HEK293 (cell line): ENCODE measurements at regions not wholly inside any gene's neighbourhood (a gene's known extent, or its start where the extent isn't known, plus 50 kb on each side); places are given as distances from the start of the nearest gene placed in this dataset.

ENCODE experiments used
- CTCF ChIA-PET: fragments of 350-600 bp; formaldehyde crosslinking; extraction: SDS; loops from one replicate; lab custom pipeline; 2021; ENCODE audit warnings: antibody characterized with exemption; lab: Yijun Ruan, JAX
- POLR2A ChIA-PET: fragments of 300-600 bp; formaldehyde crosslinking; extraction: SDS; loops from one replicate; lab custom pipeline; 2020; ENCODE audit warnings: antibody characterized with exemption, inconsistent platforms; lab: Yijun Ruan, JAX
- H3K27ac ChIP-seq: fragments of 200-500 bp; sonication (Bioruptor generic); 2 replicates; pipeline ENCODE4 v1.5.1; 2014; ENCODE audit warnings: low read depth, low read length, control low read depth, inconsistent platforms; ENCODE audit errors: extremely low read depth
- H3K36me3 ChIP-seq, 2 experiments: fragments of 200-500 bp in 1 of 2; sonication (Bioruptor generic) in 1 of 2; 1 replicate in 1 of 2; 2 replicates in 1 of 2; pipeline ENCODE4 v1.5.1; 2014 to 2017; ENCODE audit warnings: inconsistent platforms in 2 of 2, low read length in 2 of 2; ENCODE audit not compliant: control insufficient read depth in 2 of 2, insufficient read depth in 1 of 2
- H3K4me1 ChIP-seq: fragments of 200-500 bp; sonication (Bioruptor generic); 2 replicates; pipeline ENCODE4 v1.5.1; 2014; ENCODE audit warnings: mild to moderate bottlenecking, low read length, inconsistent platforms; ENCODE audit not compliant: control insufficient read depth, insufficient read depth
- H3K4me3 ChIP-seq: 2 replicates; pipeline ENCODE4 v1.5.1; 2011; ENCODE audit warnings: low read depth, mild to moderate bottlenecking, control low read depth, low read length, moderate library complexity
- H3K9me3 ChIP-seq: fragments of 200-500 bp; sonication (Bioruptor generic); 2 replicates; pipeline ENCODE4 v1.5.1; 2014; ENCODE audit warnings: low read depth, low read length, inconsistent platforms; ENCODE audit not compliant: control insufficient read depth, insufficient read depth
- KLF9 ChIP-seq: fragments of 450-650 bp; formaldehyde crosslinking; IDR thresholded peaks from 2 replicates; pipeline ENCODE4 v1.5.1; 2016; ENCODE audit warnings: missing biosample characterization, missing genetic modification characterization, low read depth
- PATZ1 ChIP-seq: fragments of 450-650 bp; formaldehyde crosslinking; IDR thresholded peaks from 2 replicates; pipeline ENCODE4 v1.5.1; 2016; ENCODE audit warnings: missing biosample characterization, missing genetic modification characterization
- PRDM10 ChIP-seq: fragments of 450-650 bp; formaldehyde crosslinking; IDR thresholded peaks from 2 replicates; pipeline ENCODE4 v1.5.1; 2016; ENCODE audit warnings: missing biosample characterization, missing genetic modification characterization
- ZBTB11 ChIP-seq: fragments of 450-650 bp; formaldehyde crosslinking; conservative IDR thresholded peaks from 2 replicates; pipeline ENCODE4 v1.5.1; 2016; ENCODE audit warnings: low read depth, missing biosample characterization, missing genetic modification characterization
- ZFP69B ChIP-seq: fragments of 450-650 bp; formaldehyde crosslinking; IDR thresholded peaks from 2 replicates; pipeline ENCODE4 v1.5.1; 2016; ENCODE audit warnings: missing biosample characterization, missing genetic modification characterization
- ZNF114 ChIP-seq: fragments of 450-650 bp; formaldehyde crosslinking; IDR thresholded peaks from 2 replicates; pipeline ENCODE4 v1.5.0; 2017; ENCODE audit warnings: missing biosample characterization, missing genetic modification characterization
- ZNF175 ChIP-seq: fragments of 450-650 bp; formaldehyde crosslinking; IDR thresholded peaks from 2 replicates; pipeline ENCODE4 v1.5.1; 2016; ENCODE audit warnings: missing biosample characterization, missing genetic modification characterization
- ZNF202 ChIP-seq: fragments of 450-650 bp; formaldehyde crosslinking; IDR thresholded peaks from 2 replicates; pipeline ENCODE4 v1.5.1; 2016; ENCODE audit warnings: missing biosample characterization, missing genetic modification characterization, borderline replicate concordance
- ZNF292 ChIP-seq: fragments of 450-650 bp; formaldehyde crosslinking; IDR thresholded peaks from 2 replicates; pipeline ENCODE4 v1.5.1; 2016; ENCODE audit warnings: low read depth, missing biosample characterization, missing genetic modification characterization, borderline replicate concordance
- ZNF311 ChIP-seq: fragments of 450-650 bp; formaldehyde crosslinking; IDR thresholded peaks from 2 replicates; pipeline ENCODE4 v1.5.1; 2017; ENCODE audit warnings: missing biosample characterization, missing genetic modification characterization, borderline replicate concordance
- ZNF394 ChIP-seq: fragments of 450-650 bp; formaldehyde crosslinking; IDR thresholded peaks from 2 replicates; pipeline ENCODE4 v1.5.1; 2016; ENCODE audit warnings: missing biosample characterization, missing genetic modification characterization, mild to moderate bottlenecking, moderate library complexity, borderline replicate concordance
- ZNF501 ChIP-seq: fragments of 450-650 bp; formaldehyde crosslinking; IDR thresholded peaks from 2 replicates; pipeline ENCODE4 v1.5.1; 2016; ENCODE audit warnings: missing biosample characterization, missing genetic modification characterization
- ZNF529 ChIP-seq: fragments of 450-650 bp; formaldehyde crosslinking; IDR thresholded peaks from 2 replicates; pipeline ENCODE4 v1.5.1; 2017; ENCODE audit warnings: missing genetic modification characterization, missing biosample characterization; ENCODE audit not compliant: insufficient replicate concordance
- ZNF544 ChIP-seq: fragments of 450-650 bp; formaldehyde crosslinking; IDR thresholded peaks from 2 replicates; pipeline ENCODE4 v1.5.0; 2017; ENCODE audit warnings: missing biosample characterization, missing genetic modification characterization
- ZNF623 ChIP-seq: fragments of 450-650 bp; formaldehyde crosslinking; IDR thresholded peaks from 2 replicates; pipeline ENCODE4 v1.5.1; 2016; ENCODE audit warnings: missing biosample characterization, missing genetic modification characterization
- ZNF629 ChIP-seq: fragments of 450-650 bp; formaldehyde crosslinking; IDR thresholded peaks from 2 replicates; pipeline ENCODE4 v1.5.1; 2017; ENCODE audit warnings: missing biosample characterization, missing genetic modification characterization
- ZNF645 ChIP-seq: fragments of 450-650 bp; formaldehyde crosslinking; IDR thresholded peaks from 2 replicates; pipeline ENCODE4; 2016; ENCODE audit warnings: missing biosample characterization, missing genetic modification characterization
- TF ChIP-seq, protein P1 (sequence below): fragments of 450-650 bp; formaldehyde crosslinking; IDR thresholded peaks from 2 replicates; pipeline ENCODE4 v1.5.1; 2017; ENCODE audit warnings: missing biosample characterization, missing genetic modification characterization
- TF ChIP-seq, protein P2 (sequence below): fragments of 450-650 bp; formaldehyde crosslinking; IDR thresholded peaks from 2 replicates; pipeline ENCODE4 v1.5.1; 2016; ENCODE audit warnings: missing biosample characterization, missing genetic modification characterization
- TF ChIP-seq, protein P3 (sequence below): fragments of 450-650 bp; formaldehyde crosslinking; IDR thresholded peaks from 2 replicates; pipeline ENCODE4 v1.5.1; 2016; ENCODE audit warnings: missing biosample characterization, missing genetic modification characterization

- TF ChIP-seq, protein P1, sequence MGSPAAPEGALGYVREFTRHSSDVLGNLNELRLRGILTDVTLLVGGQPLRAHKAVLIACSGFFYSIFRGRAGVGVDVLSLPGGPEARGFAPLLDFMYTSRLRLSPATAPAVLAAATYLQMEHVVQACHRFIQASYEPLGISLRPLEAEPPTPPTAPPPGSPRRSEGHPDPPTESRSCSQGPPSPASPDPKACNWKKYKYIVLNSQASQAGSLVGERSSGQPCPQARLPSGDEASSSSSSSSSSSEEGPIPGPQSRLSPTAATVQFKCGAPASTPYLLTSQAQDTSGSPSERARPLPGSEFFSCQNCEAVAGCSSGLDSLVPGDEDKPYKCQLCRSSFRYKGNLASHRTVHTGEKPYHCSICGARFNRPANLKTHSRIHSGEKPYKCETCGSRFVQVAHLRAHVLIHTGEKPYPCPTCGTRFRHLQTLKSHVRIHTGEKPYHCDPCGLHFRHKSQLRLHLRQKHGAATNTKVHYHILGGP (tag by site-specific recombination) = no peak
- TF ChIP-seq ZNF114 (tag by site-specific recombination) (no peak), ZNF292 (tag by site-specific recombination) (no peak), ZBTB11 (no peak), ZNF311 (no peak), ZNF501 (no peak)
- TF ChIP-seq, protein P2, sequence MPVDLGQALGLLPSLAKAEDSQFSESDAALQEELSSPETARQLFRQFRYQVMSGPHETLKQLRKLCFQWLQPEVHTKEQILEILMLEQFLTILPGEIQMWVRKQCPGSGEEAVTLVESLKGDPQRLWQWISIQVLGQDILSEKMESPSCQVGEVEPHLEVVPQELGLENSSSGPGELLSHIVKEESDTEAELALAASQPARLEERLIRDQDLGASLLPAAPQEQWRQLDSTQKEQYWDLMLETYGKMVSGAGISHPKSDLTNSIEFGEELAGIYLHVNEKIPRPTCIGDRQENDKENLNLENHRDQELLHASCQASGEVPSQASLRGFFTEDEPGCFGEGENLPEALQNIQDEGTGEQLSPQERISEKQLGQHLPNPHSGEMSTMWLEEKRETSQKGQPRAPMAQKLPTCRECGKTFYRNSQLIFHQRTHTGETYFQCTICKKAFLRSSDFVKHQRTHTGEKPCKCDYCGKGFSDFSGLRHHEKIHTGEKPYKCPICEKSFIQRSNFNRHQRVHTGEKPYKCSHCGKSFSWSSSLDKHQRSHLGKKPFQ = no peak
- TF ChIP-seq, protein P3, sequence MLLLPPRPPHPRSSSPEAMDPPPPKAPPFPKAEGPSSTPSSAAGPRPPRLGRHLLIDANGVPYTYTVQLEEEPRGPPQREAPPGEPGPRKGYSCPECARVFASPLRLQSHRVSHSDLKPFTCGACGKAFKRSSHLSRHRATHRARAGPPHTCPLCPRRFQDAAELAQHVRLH = no peak
Observed at GRCh38 chr9:106291786-106292185, 571.2 kb upstream of the ZNF462 start (continued).

DNA sequence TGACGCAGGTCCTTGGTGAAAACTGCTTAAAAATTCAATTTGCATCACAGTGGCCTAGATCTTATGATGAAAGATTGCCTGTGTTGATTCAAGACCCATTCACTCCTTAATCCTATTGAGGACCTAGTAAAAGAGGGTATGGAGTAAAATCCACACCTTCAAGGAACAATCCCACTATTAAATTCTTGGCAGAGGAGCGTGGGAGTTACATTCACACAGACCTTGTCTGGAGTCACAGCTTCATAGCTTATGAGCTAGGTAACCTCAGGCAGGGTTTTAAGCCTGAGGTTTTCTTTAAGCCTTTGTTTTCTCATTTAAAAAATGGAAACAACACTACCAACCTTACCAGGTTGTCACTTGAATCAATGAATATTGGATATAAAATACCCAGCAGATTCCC lies 566.5 kb upstream of the ZNF462 start:
- H3K9me3 ChIP-seq = no peaks in the 10 kb centered on the region
- no peaks in the 10 kb centered on the region for H3K4me1 ChIP-seq
- CTCF ChIA-PET = interaction anchor here (1.4 kb wide), 1 partner anchor 13 kb away, joined by 5 read pairs; no protein-coding TSS in a partner anchor
- H3K27ac ChIP-seq = no peak overlapping the region
- POLR2A ChIA-PET = no interaction called here
- no peak overlapping the region for H3K4me3 ChIP-seq
- H3K36me3 ChIP-seq = no peaks in the 10 kb centered on the region
- TF ChIP-seq PRDM10 = no peak
- TF ChIP-seq ZNF394 (tag by site-specific recombination) = no peak
- TF ChIP-seq ZNF645 (tag by site-specific recombination) = no peak
- TF ChIP-seq ZNF202 (tag by site-specific recombination) = no peak
- TF ChIP-seq ZNF629 (tag by site-specific recombination) = no peak
- TF ChIP-seq ZNF623 (tag by site-specific recombination) = no peak
- TF ChIP-seq ZNF175 (tag by site-specific recombination) = no peak
- TF ChIP-seq ZFP69B (tag by site-specific recombination) = no peak
- no peak for TF ChIP-seq PATZ1 (tag by site-specific recombination)
- no peak for TF ChIP-seq ZNF529 (tag by site-specific recombination)
- no peak for TF ChIP-seq KLF9 (tag by site-specific recombination)
- TF ChIP-seq ZNF544 = no peak
